ENCODE measurements at regions not wholly inside any gene's neighbourhood (a gene's known extent, or its start where the extent isn't known, plus 50 kb on each side); places are given as distances from the start of the nearest gene placed in this dataset.

GRCh38 chr4:41429280-41429669 is 108.7 kb upstream of the LIMCH1 start:
- H3K27me3 ChIP-seq (ENCODE audit: control insufficient read depth, insufficient read depth, low read length): no peaks in the 10 kb centered on the region
- no peaks in the 10 kb centered on the region for H3K36me3 ChIP-seq (ENCODE audit: insufficient read depth, low read length)
- no peak overlapping the region for H3K4me2 ChIP-seq (ENCODE audit: low read length)
- peaks cover 13% of the 10 kb centered on the region for H3K4me1 ChIP-seq (ENCODE audit: control insufficient read depth, insufficient read depth, low read length)
- H3K9me3 ChIP-seq (replicated peaks; ENCODE audit: low read length): no peaks in the 10 kb centered on the region
- no peak overlapping the region for H3K4me3 ChIP-seq (ENCODE audit: low read length)
- H3K9ac ChIP-seq (ENCODE audit: low read depth, low read length): no peak overlapping the region

GRCh38 chr4:41430792-41431191 is 107.2 kb upstream of the LIMCH1 start:
- H3K4me2 ChIP-seq (ENCODE audit: low read length): no peak overlapping the region
- H3K9ac ChIP-seq (ENCODE audit: low read depth, low read length): no peak overlapping the region
- H3K27me3 ChIP-seq (ENCODE audit: control insufficient read depth, insufficient read depth, low read length): no peaks in the 10 kb centered on the region
- H3K9me3 ChIP-seq (replicated peaks; ENCODE audit: low read length): no peaks in the 10 kb centered on the region
- no peaks in the 10 kb centered on the region for H3K36me3 ChIP-seq (ENCODE audit: insufficient read depth, low read length)
- peaks cover 13% of the 10 kb centered on the region for H3K4me1 ChIP-seq (ENCODE audit: control insufficient read depth, insufficient read depth, low read length)
- H3K4me3 ChIP-seq (ENCODE audit: low read length): no peak overlapping the region

- Histone ChIP-seq H3K4me2 (ENCODE audit: low read length) (no peak overlapping the region), H3K9ac (ENCODE audit: low read depth, low read length) (no peak overlapping the region), H3K27me3 (ENCODE audit: control insufficient read depth, insufficient read depth, low read length) (no peaks in the 10 kb centered on the region), H3K4me3 (ENCODE audit: low read length) (no peak overlapping the region), H3K36me3 (ENCODE audit: insufficient read depth, low read length) (no peaks in the 10 kb centered on the region), H3K4me1 (ENCODE audit: control insufficient read depth, insufficient read depth, low read length) (peaks cover 13% of the 10 kb centered on the region), H3K9me3 (replicated peaks; ENCODE audit: low read length) (no peaks in the 10 kb centered on the region)
Measured at GRCh38 chr4:41431276-41431675, 106.7 kb upstream of the LIMCH1 start.

- Histone ChIP-seq H3K27me3 (ENCODE audit: control insufficient read depth, insufficient read depth, low read length) (no peaks in the 10 kb centered on the region), H3K9ac (ENCODE audit: low read depth, low read length) (no peak overlapping the region), H3K4me2 (ENCODE audit: low read length) (no peak overlapping the region), H3K4me3 (ENCODE audit: low read length) (no peak overlapping the region), H3K4me1 (ENCODE audit: control insufficient read depth, insufficient read depth, low read length) (peaks cover 13% of the 10 kb centered on the region), H3K9me3 (replicated peaks; ENCODE audit: low read length) (no peaks in the 10 kb centered on the region), H3K36me3 (ENCODE audit: insufficient read depth, low read length) (no peaks in the 10 kb centered on the region)
Measured at GRCh38 chr4:41432219-41432618, 105.7 kb upstream of the LIMCH1 start.

- Histone ChIP-seq H3K9ac (ENCODE audit: low read depth, low read length) (no peak overlapping the region), H3K9me3 (replicated peaks; ENCODE audit: low read length) (no peaks in the 10 kb centered on the region), H3K4me1 (ENCODE audit: control insufficient read depth, insufficient read depth, low read length) (peaks cover 13% of the 10 kb centered on the region), H3K36me3 (ENCODE audit: insufficient read depth, low read length) (no peaks in the 10 kb centered on the region), H3K4me2 (ENCODE audit: low read length) (no peak overlapping the region), H3K4me3 (ENCODE audit: low read length) (no peak overlapping the region), H3K27me3 (ENCODE audit: control insufficient read depth, insufficient read depth, low read length) (no peaks in the 10 kb centered on the region)
Measured at GRCh38 chr4:41432881-41433280, 105.1 kb upstream of the LIMCH1 start.

- Histone ChIP-seq H3K4me3 (ENCODE audit: low read length) (no peak overlapping the region), H3K9ac (ENCODE audit: low read depth, low read length) (no peak overlapping the region), H3K4me1 (ENCODE audit: control insufficient read depth, insufficient read depth, low read length) (peaks cover 13% of the 10 kb centered on the region), H3K36me3 (ENCODE audit: insufficient read depth, low read length) (no peaks in the 10 kb centered on the region), H3K4me2 (ENCODE audit: low read length) (no peak overlapping the region), H3K9me3 (replicated peaks; ENCODE audit: low read length) (no peaks in the 10 kb centered on the region), H3K27me3 (ENCODE audit: control insufficient read depth, insufficient read depth, low read length) (no peaks in the 10 kb centered on the region)
Measured at GRCh38 chr4:41433361-41433760, 104.6 kb upstream of the LIMCH1 start.

GRCh38 chr4:41435510-41435909 is 102.4 kb upstream of the LIMCH1 start:
- H3K9ac ChIP-seq (ENCODE audit: low read depth, low read length): no peak overlapping the region
- no peaks in the 10 kb centered on the region for H3K27me3 ChIP-seq (ENCODE audit: control insufficient read depth, insufficient read depth, low read length)
- no peak overlapping the region for H3K4me2 ChIP-seq (ENCODE audit: low read length)
- H3K4me3 ChIP-seq (ENCODE audit: low read length): no peak overlapping the region
- H3K4me1 ChIP-seq (ENCODE audit: control insufficient read depth, insufficient read depth, low read length): peaks cover 13% of the 10 kb centered on the region
- no peaks in the 10 kb centered on the region for H3K36me3 ChIP-seq (ENCODE audit: insufficient read depth, low read length)
- H3K9me3 ChIP-seq (replicated peaks; ENCODE audit: low read length): no peaks in the 10 kb centered on the region

- no peaks in the 10 kb centered on the region for H3K27me3 ChIP-seq (ENCODE audit: control insufficient read depth, insufficient read depth, low read length)
- H3K4me1 ChIP-seq (ENCODE audit: control insufficient read depth, insufficient read depth, low read length): peaks cover 13% of the 10 kb centered on the region
- no peaks in the 10 kb centered on the region for H3K36me3 ChIP-seq (ENCODE audit: insufficient read depth, low read length)
- no peak overlapping the region for H3K9ac ChIP-seq (ENCODE audit: low read depth, low read length)
- H3K9me3 ChIP-seq (replicated peaks; ENCODE audit: low read length): no peaks in the 10 kb centered on the region
- no peak overlapping the region for H3K4me3 ChIP-seq (ENCODE audit: low read length)
- no peak overlapping the region for H3K4me2 ChIP-seq (ENCODE audit: low read length)
Measured at GRCh38 chr4:41436419-41436818, 101.5 kb upstream of the LIMCH1 start.

- H3K4me2 ChIP-seq (ENCODE audit: low read length): no peak overlapping the region
- no peaks in the 10 kb centered on the region for H3K36me3 ChIP-seq (ENCODE audit: insufficient read depth, low read length)
- no peaks in the 10 kb centered on the region for H3K27me3 ChIP-seq (ENCODE audit: control insufficient read depth, insufficient read depth, low read length)
- peaks cover 10% of the 10 kb centered on the region for H3K4me1 ChIP-seq (ENCODE audit: control insufficient read depth, insufficient read depth, low read length)
- no peaks in the 10 kb centered on the region for H3K9me3 ChIP-seq (replicated peaks; ENCODE audit: low read length)
- H3K4me3 ChIP-seq (ENCODE audit: low read length): no peak overlapping the region
- no peak overlapping the region for H3K9ac ChIP-seq (ENCODE audit: low read depth, low read length)
Measured at GRCh38 chr4:41437111-41437536, 100.8 kb upstream of the LIMCH1 start.

- H3K36me3 ChIP-seq (ENCODE audit: insufficient read depth, low read length): no peaks in the 10 kb centered on the region
- H3K4me3 ChIP-seq (ENCODE audit: low read length): no peak overlapping the region
- H3K4me1 ChIP-seq (ENCODE audit: control insufficient read depth, insufficient read depth, low read length): no peaks in the 10 kb centered on the region
- no peak overlapping the region for H3K9ac ChIP-seq (ENCODE audit: low read depth, low read length)
- no peak overlapping the region for H3K4me2 ChIP-seq (ENCODE audit: low read length)
- no peaks in the 10 kb centered on the region for H3K27me3 ChIP-seq (ENCODE audit: control insufficient read depth, insufficient read depth, low read length)
- H3K9me3 ChIP-seq (replicated peaks; ENCODE audit: low read length): no peaks in the 10 kb centered on the region
Measured at GRCh38 chr4:41438931-41439297, 99.0 kb upstream of the LIMCH1 start.

GRCh38 chr4:41442810-41443209 is 95.1 kb upstream of the LIMCH1 start:
- no peaks in the 10 kb centered on the region for H3K36me3 ChIP-seq (ENCODE audit: insufficient read depth, low read length)
- H3K4me2 ChIP-seq (ENCODE audit: low read length): no peak overlapping the region
- H3K27me3 ChIP-seq (ENCODE audit: control insufficient read depth, insufficient read depth, low read length): no peaks in the 10 kb centered on the region
- H3K9ac ChIP-seq (ENCODE audit: low read depth, low read length): no peak overlapping the region
- no peaks in the 10 kb centered on the region for H3K4me1 ChIP-seq (ENCODE audit: control insufficient read depth, insufficient read depth, low read length)
- H3K9me3 ChIP-seq (replicated peaks; ENCODE audit: low read length): no peaks in the 10 kb centered on the region
- no peak overlapping the region for H3K4me3 ChIP-seq (ENCODE audit: low read length)

GRCh38 chr4:41443340-41444079 is 94.4 kb upstream of the LIMCH1 start:
- Histone ChIP-seq H3K9ac (ENCODE audit: low read depth, low read length) (no peak overlapping the region), H3K4me3 (ENCODE audit: low read length) (no peak overlapping the region), H3K4me1 (ENCODE audit: control insufficient read depth, insufficient read depth, low read length) (no peaks in the 10 kb centered on the region), H3K36me3 (ENCODE audit: insufficient read depth, low read length) (no peaks in the 10 kb centered on the region), H3K27me3 (ENCODE audit: control insufficient read depth, insufficient read depth, low read length) (no peaks in the 10 kb centered on the region), H3K4me2 (ENCODE audit: low read length) (no peak overlapping the region), H3K9me3 (replicated peaks; ENCODE audit: low read length) (no peaks in the 10 kb centered on the region)
